ENCODE measurements at regions not wholly inside any gene's neighbourhood (a gene's known extent, or its start where the extent isn't known, plus 50 kb on each side); places are given as distances from the start of the nearest gene placed in this dataset.

- no peaks in the 10 kb centered on the region for H3K36me3 Mint-ChIP-seq (ENCODE audit: low read depth)
- peaks cover 2% of the 10 kb centered on the region for H3K27me3 Mint-ChIP-seq (ENCODE audit: low read depth)
- no peak overlapping the region for H3K4me3 Mint-ChIP-seq
- CTCF ChIA-PET: no interaction called here
- DNase-seq: no peak
- H3K4me1 Mint-ChIP-seq (ENCODE audit: low read depth): peaks cover 4% of the 10 kb centered on the region
- intact Hi-C loops (cut with micrococcal nuclease): no loop called here
- no peak overlapping the region for H3K27ac Mint-ChIP-seq
- H3K9me3 Mint-ChIP-seq: no peaks in the 10 kb centered on the region
These were observed 97.9 kb downstream of the RIPK4 start for GRCh38 chr21:41668686-41669532.

- no peak overlapping the region for H3K4me3 Mint-ChIP-seq
- H3K9me3 Mint-ChIP-seq: no peaks in the 10 kb centered on the region
- H3K27ac Mint-ChIP-seq: no peak overlapping the region
These were observed 98.8 kb downstream of the RIPK4 start for GRCh38 chr21:41668051-41668541.

GRCh38 chr21:41667136-41667535, 99.7 kb downstream of the RIPK4 start:
- H3K9me3 Mint-ChIP-seq: no peaks in the 10 kb centered on the region
- CTCF ChIA-PET: no interaction called here
- H3K36me3 Mint-ChIP-seq (ENCODE audit: low read depth): no peaks in the 10 kb centered on the region
- no peak overlapping the region for H3K4me3 Mint-ChIP-seq
- DNase-seq: no peak
- intact Hi-C loops (cut with micrococcal nuclease): no loop called here
- H3K27me3 Mint-ChIP-seq (ENCODE audit: low read depth): no peaks in the 10 kb centered on the region
- H3K27ac Mint-ChIP-seq: no peak overlapping the region
- peaks cover 4% of the 10 kb centered on the region for H3K4me1 Mint-ChIP-seq (ENCODE audit: low read depth)

More at GRCh38 chr21:41668051-41668541, 98.8 kb downstream of the RIPK4 start:
- CTCF ChIA-PET: no interaction called here
- DNase-seq: no peak
- Mint-ChIP-seq H3K36me3 (ENCODE audit: low read depth) (no peaks in the 10 kb centered on the region), H3K4me1 (ENCODE audit: low read depth) (peaks cover 4% of the 10 kb centered on the region), H3K27me3 (ENCODE audit: low read depth) (no peaks in the 10 kb centered on the region)
- intact Hi-C loops (cut with micrococcal nuclease): no loop called here

GRCh38 chr21:41666641-41667081, 100.2 kb downstream of the RIPK4 start:
- intact Hi-C loops (cut with micrococcal nuclease): no loop called here
- peaks cover 2% of the 10 kb centered on the region for H3K4me1 Mint-ChIP-seq (ENCODE audit: low read depth)
- H3K4me3 Mint-ChIP-seq: no peak overlapping the region
- no peaks in the 10 kb centered on the region for H3K27me3 Mint-ChIP-seq (ENCODE audit: low read depth)
- CTCF ChIA-PET: no interaction called here
- DNase-seq: no peak
- H3K36me3 Mint-ChIP-seq (ENCODE audit: low read depth): no peaks in the 10 kb centered on the region
- H3K27ac Mint-ChIP-seq: no peak overlapping the region
- no peaks in the 10 kb centered on the region for H3K9me3 Mint-ChIP-seq

GRCh38 chr21:41665766-41666595, 100.9 kb downstream of the RIPK4 start:
- H3K36me3 Mint-ChIP-seq (ENCODE audit: low read depth): no peaks in the 10 kb centered on the region
- intact Hi-C loops (cut with micrococcal nuclease): no loop called here
- no peak for DNase-seq
- CTCF ChIA-PET: no interaction called here
- H3K4me3 Mint-ChIP-seq: no peak overlapping the region
- H3K27ac Mint-ChIP-seq: no peak overlapping the region
- no peaks in the 10 kb centered on the region for H3K9me3 Mint-ChIP-seq
- H3K4me1 Mint-ChIP-seq (ENCODE audit: low read depth): no peaks in the 10 kb centered on the region
- H3K27me3 Mint-ChIP-seq (ENCODE audit: low read depth): no peaks in the 10 kb centered on the region

GRCh38 chr21:41664881-41665765, 101.7 kb downstream of the RIPK4 start:
- CTCF ChIA-PET: no interaction called here
- H3K4me3 Mint-ChIP-seq: no peak overlapping the region
- no peak for DNase-seq
- H3K4me1 Mint-ChIP-seq (ENCODE audit: low read depth): no peaks in the 10 kb centered on the region
- intact Hi-C loops (cut with micrococcal nuclease): no loop called here
- H3K36me3 Mint-ChIP-seq (ENCODE audit: low read depth): no peaks in the 10 kb centered on the region
- no peaks in the 10 kb centered on the region for H3K9me3 Mint-ChIP-seq
- no peaks in the 10 kb centered on the region for H3K27me3 Mint-ChIP-seq (ENCODE audit: low read depth)
- H3K27ac Mint-ChIP-seq: no peak overlapping the region

- no peaks in the 10 kb centered on the region for H3K4me1 Mint-ChIP-seq (ENCODE audit: low read depth)
- peaks cover 5% of the 10 kb centered on the region for H3K27me3 Mint-ChIP-seq (ENCODE audit: low read depth)
- H3K9me3 Mint-ChIP-seq: no peaks in the 10 kb centered on the region
- intact Hi-C loops (cut with micrococcal nuclease): no loop called here
- H3K4me3 Mint-ChIP-seq: no peak overlapping the region
- no peak overlapping the region for H3K27ac Mint-ChIP-seq
- no peak for DNase-seq
- CTCF ChIA-PET: no interaction called here
- no peaks in the 10 kb centered on the region for H3K36me3 Mint-ChIP-seq (ENCODE audit: low read depth)
These were observed 102.8 kb downstream of the RIPK4 start for GRCh38 chr21:41663805-41664788.

- CTCF ChIA-PET: no interaction called here
These were observed 104.1 kb downstream of the RIPK4 start for GRCh38 chr21:41662761-41663160.

GRCh38 chr21:41662161-41662560, 104.7 kb downstream of the RIPK4 start:
- H3K9me3 Mint-ChIP-seq: no peaks in the 10 kb centered on the region
- H3K27me3 Mint-ChIP-seq (ENCODE audit: low read depth): peaks cover 5% of the 10 kb centered on the region
- intact Hi-C loops (cut with micrococcal nuclease): no loop called here
- no peaks in the 10 kb centered on the region for H3K36me3 Mint-ChIP-seq (ENCODE audit: low read depth)
- no peak for DNase-seq
- CTCF ChIA-PET: no interaction called here
- no peak overlapping the region for H3K27ac Mint-ChIP-seq
- no peak overlapping the region for H3K4me3 Mint-ChIP-seq
- H3K4me1 Mint-ChIP-seq (ENCODE audit: low read depth): no peaks in the 10 kb centered on the region

More at GRCh38 chr21:41662761-41663160, 104.1 kb downstream of the RIPK4 start:
- intact Hi-C loops (cut with micrococcal nuclease): no loop called here
- H3K9me3 Mint-ChIP-seq: no peaks in the 10 kb centered on the region
- H3K27me3 Mint-ChIP-seq (ENCODE audit: low read depth): peaks cover 5% of the 10 kb centered on the region
- no peak overlapping the region for H3K27ac Mint-ChIP-seq
- no peaks in the 10 kb centered on the region for H3K36me3 Mint-ChIP-seq (ENCODE audit: low read depth)
- DNase-seq: no peak
- H3K4me3 Mint-ChIP-seq: no peak overlapping the region
- no peaks in the 10 kb centered on the region for H3K4me1 Mint-ChIP-seq (ENCODE audit: low read depth)

- H3K4me3 Mint-ChIP-seq: no peak overlapping the region
- DNase-seq: no peak
- H3K9me3 Mint-ChIP-seq: no peaks in the 10 kb centered on the region
- no peaks in the 10 kb centered on the region for H3K36me3 Mint-ChIP-seq (ENCODE audit: low read depth)
- H3K27me3 Mint-ChIP-seq (ENCODE audit: low read depth): peaks cover 5% of the 10 kb centered on the region
- no peaks in the 10 kb centered on the region for H3K4me1 Mint-ChIP-seq (ENCODE audit: low read depth)
- H3K27ac Mint-ChIP-seq: no peak overlapping the region
- CTCF ChIA-PET: no interaction called here
- intact Hi-C loops (cut with micrococcal nuclease): no loop called here
These were observed 106.1 kb downstream of the RIPK4 start for GRCh38 chr21:41660748-41661147.

- DNase-seq: no peak
- H3K4me1 Mint-ChIP-seq (ENCODE audit: low read depth): no peaks in the 10 kb centered on the region
- peaks cover 5% of the 10 kb centered on the region for H3K27me3 Mint-ChIP-seq (ENCODE audit: low read depth)
- intact Hi-C loops (cut with micrococcal nuclease): no loop called here
- H3K9me3 Mint-ChIP-seq: no peaks in the 10 kb centered on the region
- no peak overlapping the region for H3K4me3 Mint-ChIP-seq
- no peaks in the 10 kb centered on the region for H3K36me3 Mint-ChIP-seq (ENCODE audit: low read depth)
- CTCF ChIA-PET: no interaction called here
- H3K27ac Mint-ChIP-seq: no peak overlapping the region
These were observed 106.9 kb downstream of the RIPK4 start for GRCh38 chr21:41659791-41660560.
